Panc1 (cell line): ENCODE measurements at regions not wholly inside any gene's neighbourhood (a gene's known extent, or its start where the extent isn't known, plus 50 kb on each side); places are given as distances from the start of the nearest gene placed in this dataset.

Experiments
- CTCF ChIP-seq: fragments of 450-650 bp; IDR thresholded peaks from 2 replicates; pipeline ENCODE4 v1.5.1; 2017; ENCODE audit warnings: mild to moderate bottlenecking
- POLR2AphosphoS5 ChIP-seq: IDR thresholded peaks from 2 replicates; pipeline ENCODE4 v1.6.1; 2012; ENCODE audit warnings: mild to moderate bottlenecking, low read depth, low read length, moderate library complexity
- SIN3A ChIP-seq: IDR thresholded peaks from 2 replicates; pipeline ENCODE4 v1.6.1; 2012; ENCODE audit warnings: low read depth, mild to moderate bottlenecking, low read length, moderate library complexity, borderline replicate concordance; ENCODE audit not compliant: insufficient read depth
- TCF7L2 ChIP-seq: IDR thresholded peaks from 2 replicates; pipeline ENCODE4 v1.6.1; 2011; ENCODE audit warnings: mild to moderate bottlenecking, low read depth, low read length, inconsistent platforms

GRCh38 chr11:128328955-128329551 is 258.3 kb downstream of the ETS1 start:
- no peak for TF ChIP-seq CTCF
- no peak for TF ChIP-seq POLR2AphosphoS5
- TF ChIP-seq SIN3A = no peak
- TF ChIP-seq TCF7L2 = no peak
